ENCODE measurements at regions not wholly inside any gene's neighbourhood (a gene's known extent, or its start where the extent isn't known, plus 50 kb on each side); places are given as distances from the start of the nearest gene placed in this dataset.
"Not testable (repeated sequence)": the region's sequence is repeated elsewhere in the genome, so short reads cannot be mapped to it uniquely, and the experiment has no call there.

DNA sequence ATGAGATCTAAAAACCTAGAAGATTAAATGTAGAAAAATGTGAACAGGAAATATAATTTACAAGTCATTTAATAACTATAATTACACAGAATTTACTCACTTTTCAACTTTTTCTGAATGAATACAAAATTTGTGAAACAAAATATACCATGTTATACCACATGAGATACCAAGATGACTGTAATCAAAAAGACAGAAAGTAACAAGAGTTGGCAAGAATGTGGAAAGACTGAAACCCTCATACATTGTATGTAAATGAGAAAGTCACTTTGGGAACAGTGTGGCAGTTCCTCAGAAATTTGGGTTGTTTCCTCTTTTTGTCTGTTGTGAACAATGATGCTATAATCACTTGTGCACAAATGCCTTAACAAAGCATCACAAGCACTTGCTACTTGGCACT lies 145.4 kb upstream of the ZNF804A start:
- DNase-seq (ENCODE audit: low spot score): no peak

GRCh38 chr2:184455624-184456023 lies 142.7 kb upstream of the ZNF804A start:
- no peak for DNase-seq (ENCODE audit: low spot score)

DNA sequence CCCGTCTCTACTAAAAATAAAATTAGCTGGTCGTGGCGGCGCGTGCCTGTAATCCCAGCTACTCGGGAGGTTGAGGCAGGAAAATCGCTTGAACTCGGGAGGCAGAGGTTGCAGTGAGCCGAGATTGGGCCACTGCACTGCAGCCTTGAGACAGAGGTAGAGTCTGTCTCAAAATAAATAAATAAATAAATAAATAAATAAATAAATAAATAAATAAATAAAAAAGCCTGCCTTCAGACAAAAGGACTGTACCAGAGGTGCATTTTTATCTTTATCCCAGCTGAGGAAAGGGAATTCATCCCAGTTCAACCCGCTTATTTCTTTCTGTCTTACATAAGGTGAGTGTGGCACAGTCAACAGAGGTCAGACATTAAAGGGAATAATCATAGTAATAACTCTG lies 141.6 kb upstream of the ZNF804A start:
- DNase-seq (ENCODE audit: low spot score): not testable (repeated sequence)

DNA sequence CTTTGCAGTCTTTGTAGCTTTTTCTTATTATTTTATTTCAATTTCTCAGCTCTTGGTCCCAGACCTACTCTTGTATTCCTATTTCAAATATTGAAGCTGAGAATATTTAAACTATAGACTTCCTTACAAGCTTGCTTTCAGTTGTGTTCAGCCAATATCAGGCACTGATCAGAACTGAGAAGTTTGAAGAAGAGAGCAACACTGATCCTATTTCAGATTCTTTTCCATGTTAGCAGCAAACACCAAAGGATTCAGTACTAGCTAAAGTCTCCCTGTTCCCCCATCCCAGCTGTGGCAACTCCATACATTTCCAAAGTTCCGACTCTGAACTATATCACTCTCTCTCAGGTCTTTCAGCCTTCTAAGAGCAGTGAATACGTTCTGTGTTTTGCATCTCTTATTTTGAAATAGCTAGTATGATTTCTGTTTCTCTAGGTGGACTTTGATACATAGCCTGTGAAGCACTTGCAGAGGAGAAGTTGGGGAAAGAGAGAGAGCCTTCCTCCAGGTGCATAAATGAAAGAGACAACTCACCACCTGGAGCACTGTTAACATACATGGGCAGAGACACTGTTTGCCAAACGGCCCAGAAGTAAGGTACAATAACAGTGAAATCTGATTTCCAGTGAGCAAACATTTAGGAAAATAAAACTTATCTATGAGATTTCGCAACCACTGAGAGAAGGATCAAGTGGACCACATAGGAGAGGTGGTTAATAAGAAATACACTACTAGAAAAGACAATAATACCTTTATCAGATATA lies 135.0 kb upstream of the ZNF804A start:
- DNase-seq (ENCODE audit: low spot score): no peak

GRCh38 chr2:184463866-184464248 lies 134.5 kb upstream of the ZNF804A start:
- no peak for DNase-seq (ENCODE audit: low spot score)

DNA sequence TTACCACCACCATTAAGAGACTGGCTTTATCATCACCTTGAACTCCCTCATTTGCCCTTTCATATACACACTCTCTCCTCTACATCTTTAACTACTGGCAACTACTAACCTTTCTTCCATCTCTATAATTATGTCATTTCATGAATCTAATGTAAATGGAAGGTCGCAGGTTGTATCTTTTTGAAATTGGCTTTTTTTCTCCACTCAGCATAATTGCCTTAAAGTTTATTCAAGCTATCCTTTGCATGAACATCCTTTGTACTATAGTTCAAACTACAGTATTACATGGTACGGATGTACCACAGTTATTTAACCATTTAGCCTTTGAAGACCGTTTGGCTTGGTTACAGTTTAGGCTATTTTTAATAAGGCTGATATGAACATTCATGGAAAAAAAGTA lies 129.5 kb upstream of the ZNF804A start:
- DNase-seq (ENCODE audit: low spot score): no peak

DNA sequence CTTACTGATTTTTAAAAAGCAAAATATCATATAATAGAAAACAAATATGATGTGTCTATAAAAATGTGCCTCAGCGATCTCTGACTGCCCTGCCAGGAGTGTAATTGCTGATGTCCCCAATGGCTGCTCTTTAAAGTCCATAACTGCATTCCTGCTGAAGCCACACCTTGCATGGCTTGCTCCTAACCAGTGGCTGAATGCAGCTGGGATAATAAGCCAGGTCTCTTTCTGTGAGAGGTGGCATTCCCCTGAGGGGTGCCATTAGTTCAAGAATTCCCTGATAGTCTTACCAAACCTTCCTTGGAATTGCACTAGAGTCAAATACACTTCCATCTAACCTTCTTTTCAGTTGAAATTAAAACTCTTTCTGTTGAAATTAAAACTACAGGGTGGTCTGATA lies 125.8 kb upstream of the ZNF804A start:
- no peak for DNase-seq (ENCODE audit: low spot score)

GRCh38 chr2:184481865-184482264 lies 116.5 kb upstream of the ZNF804A start:
- no peak for DNase-seq (ENCODE audit: low spot score)

- DNase-seq (ENCODE audit: low spot score): no peak
These were observed 99.4 kb upstream of the ZNF804A start for GRCh38 chr2:184498936-184499335.

DNA sequence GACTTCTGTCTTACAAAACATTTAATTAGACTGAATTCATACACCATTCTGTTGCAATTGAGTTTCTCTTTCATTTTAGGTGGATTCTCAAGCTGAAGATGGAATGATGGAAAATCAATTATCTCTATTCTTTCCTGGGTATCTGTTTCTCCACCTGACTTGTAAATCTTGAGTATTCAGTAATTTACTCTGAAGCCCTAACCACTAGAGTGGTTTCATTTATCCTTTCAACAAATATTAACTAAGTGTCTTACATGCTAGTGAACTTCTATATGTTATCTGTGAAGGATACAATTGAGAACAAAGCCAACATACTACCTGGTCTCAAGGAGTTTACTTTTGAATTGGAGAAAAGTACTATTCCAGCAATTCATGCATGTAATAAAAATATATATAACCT lies 94.1 kb upstream of the ZNF804A start:
- no peak for DNase-seq (ENCODE audit: low spot score)

DNA sequence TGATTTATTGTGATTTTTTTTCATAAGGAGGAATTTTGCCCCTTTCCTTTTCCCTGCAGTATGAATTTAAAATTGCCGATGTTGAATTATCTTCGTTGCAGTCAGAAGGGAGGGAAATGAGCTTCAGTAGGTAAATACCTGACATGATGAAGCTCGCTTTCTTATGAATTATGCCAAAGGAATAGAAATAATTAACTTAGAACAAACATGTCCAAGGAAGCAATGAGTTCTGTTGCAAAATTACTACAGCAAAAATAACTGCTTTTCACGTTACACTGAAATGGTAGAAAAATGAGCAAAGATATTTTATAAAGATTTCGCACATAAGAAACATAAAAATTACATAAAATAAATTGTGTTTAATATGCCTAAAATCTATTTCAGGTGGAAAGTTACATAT lies 91.1 kb upstream of the ZNF804A start:
- no peak for DNase-seq (ENCODE audit: low spot score)

GRCh38 chr2:184517402-184517801 lies 80.9 kb upstream of the ZNF804A start:
- no peak for DNase-seq (ENCODE audit: low spot score)

GRCh38 chr2:184520441-184520840 lies 77.9 kb upstream of the ZNF804A start:
- no peak for DNase-seq (ENCODE audit: low spot score)

- no peak for DNase-seq (ENCODE audit: low spot score)
These were observed 74.6 kb upstream of the ZNF804A start for GRCh38 chr2:184523732-184524131.

DNA sequence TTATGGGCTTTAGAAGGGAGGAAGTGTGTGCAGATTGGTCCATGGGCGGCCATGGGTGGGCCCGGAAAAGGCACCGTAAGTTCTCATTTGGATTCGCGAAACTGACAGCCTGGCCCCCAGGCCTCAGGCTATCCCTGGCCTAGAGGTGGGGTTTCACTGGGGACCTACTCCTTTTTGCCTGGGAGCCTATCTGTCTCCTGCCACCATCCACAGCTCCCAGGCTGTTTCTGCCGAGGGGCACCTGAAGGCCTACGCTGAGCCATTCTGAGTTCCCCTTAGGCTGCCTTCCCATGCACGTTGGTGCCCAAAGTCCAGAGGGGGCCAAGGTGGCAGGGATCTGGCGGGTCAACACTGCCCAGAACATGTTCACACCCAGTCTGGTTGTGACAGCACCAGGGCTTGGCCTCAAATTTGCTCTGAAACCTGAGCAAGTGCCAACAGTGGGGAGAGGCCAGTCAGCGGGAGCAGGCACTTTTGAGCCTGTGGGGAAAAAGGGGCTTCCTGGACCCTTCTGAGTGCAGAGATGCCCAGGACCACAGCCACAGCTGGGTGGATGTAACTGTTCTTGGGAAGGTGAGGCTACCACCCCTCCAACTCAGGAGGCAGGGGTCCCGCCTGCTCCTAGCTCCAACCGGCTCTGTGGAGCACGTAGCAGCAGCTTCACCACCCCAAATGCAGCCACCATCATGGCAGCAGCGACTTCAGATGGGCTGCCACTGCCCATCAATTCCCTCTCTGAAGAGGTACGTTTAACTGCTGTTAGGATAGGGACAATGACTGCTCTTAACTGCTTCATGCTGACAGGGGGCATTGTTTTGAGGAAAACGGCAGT lies 73.6 kb upstream of the ZNF804A start:
- no peak for DNase-seq (ENCODE audit: low spot score)

DNA sequence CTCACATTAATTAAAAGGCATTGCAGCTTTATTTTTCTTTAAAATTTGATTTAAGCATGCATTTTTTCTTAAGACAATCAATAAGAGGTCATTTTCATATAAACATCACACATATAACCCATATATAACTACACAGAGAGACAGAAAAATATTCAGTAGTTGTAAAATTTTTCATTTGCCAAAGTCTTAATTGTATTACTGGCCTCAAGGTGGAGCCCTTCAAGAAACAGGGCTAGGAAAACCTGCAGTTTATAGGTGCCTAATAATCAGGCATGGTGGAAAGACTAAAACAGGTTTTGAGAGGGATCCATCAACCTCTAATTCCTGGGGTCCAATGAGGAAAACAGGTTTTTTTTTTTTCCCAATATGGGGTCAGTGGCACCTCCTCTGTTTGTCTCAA lies 71.3 kb upstream of the ZNF804A start:
- no peak for DNase-seq (ENCODE audit: low spot score)

DNA sequence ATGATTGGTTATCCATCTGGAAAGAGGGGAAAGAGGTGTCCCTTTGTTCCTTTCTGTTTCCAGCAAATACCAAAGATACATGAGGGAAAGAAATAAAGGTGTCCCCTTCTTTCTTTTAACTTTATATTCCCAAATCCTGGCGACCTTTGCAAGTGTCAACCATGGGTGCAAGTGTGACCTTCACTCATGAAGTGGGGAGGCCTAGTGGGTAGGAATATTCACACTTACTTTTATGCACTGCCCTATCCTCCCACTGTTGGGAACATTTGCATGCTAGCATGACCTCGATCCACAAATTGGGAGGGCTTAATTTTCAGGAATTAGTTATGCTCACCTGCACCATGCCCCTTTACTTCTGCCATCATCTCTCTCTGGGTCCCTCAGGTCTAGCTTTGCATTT lies 70.2 kb upstream of the ZNF804A start:
- DNase-seq (ENCODE audit: low spot score): no peak

GRCh38 chr2:184530239-184530638 lies 68.1 kb upstream of the ZNF804A start:
- DNase-seq (ENCODE audit: low spot score): no peak

DNA sequence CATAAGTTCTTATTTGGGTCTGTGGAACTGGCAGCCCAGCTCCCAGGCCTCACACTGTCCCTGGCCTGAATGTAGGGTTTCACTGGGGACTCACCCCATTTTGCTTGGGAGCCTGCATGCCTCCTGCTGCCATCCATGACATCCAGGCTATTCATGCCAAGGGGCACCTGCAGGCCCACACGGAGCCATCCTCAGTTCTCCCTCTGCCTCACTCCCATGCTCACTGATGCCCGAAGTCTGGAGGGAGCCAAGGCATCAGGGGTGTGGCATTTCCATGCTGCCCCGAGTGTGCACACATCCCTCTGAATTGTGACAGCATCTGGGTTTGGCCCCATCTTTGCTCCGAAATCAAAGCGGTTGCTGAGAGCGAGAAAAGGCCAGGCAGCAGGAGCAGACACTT lies 67.4 kb upstream of the ZNF804A start:
- no peak for DNase-seq (ENCODE audit: low spot score)

DNA sequence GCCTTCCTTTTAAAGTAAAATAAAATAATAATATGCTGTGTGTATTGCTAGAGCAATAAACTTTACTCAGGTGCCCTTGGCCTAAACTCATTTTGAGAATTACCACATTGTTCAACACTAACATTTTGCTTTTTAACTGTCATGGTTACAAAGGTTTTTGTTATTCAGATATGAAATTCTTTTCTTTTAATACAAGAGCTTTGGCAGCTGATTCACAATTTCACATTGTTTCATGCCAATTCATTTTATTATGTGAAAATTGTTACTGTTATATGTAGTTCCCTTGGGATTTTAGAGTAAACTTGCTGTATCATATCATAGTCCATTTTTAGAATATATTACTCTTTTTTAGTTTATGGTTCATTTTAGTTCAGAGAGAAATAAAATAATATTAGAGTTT lies 65.8 kb upstream of the ZNF804A start:
- no peak for DNase-seq (ENCODE audit: low spot score)

DNA sequence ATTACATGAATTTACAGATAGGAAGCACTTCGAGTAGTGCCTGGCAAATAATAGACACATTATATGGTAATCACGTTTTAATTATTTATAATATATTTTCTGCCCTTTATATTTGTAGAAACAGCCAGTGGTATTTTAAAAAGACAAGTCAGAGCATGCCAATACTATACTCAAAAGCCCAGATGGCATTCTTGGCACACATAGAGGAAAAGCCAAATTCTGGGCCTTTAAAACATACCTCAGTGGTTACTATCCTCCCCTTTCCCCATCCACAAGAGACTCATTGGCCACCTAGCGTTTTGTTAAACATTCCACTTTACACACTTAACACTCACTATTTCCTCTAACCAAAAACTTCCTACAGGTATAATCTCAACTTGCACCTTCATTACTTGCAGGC lies 63.3 kb upstream of the ZNF804A start:
- DNase-seq (ENCODE audit: low spot score): no peak

DNA sequence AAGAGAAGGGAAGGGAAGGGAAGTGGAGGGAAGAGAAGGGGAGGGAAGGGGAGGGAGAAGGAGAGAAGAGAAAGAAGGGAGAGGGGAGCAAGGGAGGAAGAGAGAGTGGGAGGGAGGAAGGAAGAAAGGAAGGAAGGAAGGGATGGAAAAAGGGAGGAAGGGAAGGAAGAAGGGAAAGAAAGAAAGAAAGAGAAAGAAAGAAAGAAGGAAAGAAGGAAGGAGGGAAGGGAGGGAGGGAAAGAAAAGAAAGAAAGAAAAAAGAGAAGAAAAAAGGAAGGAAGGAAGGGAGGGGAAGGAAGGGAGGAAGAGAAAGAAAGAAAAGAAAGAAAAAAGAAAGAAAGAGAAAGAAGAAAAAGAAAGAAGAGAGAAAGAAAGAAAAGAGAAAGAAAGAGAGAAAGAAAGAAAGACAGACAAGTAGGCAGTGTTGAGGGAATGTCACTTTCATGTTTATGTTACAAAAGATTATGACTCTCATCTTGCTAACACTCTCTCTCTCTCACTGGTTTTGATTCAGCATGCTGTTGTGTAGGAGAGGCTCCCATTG lies 58.0 kb upstream of the ZNF804A start:
- no peak for DNase-seq (ENCODE audit: low spot score)

GRCh38 chr2:184541591-184541990 lies 56.7 kb upstream of the ZNF804A start:
- no peak for DNase-seq (ENCODE audit: low spot score)
